22Rv1 (cell line): ENCODE measurements at regions not wholly inside any gene's neighbourhood (a gene's known extent, or its start where the extent isn't known, plus 50 kb on each side); places are given as distances from the start of the nearest gene placed in this dataset.

ENCODE experiments used
- CTCF ChIP-seq: fragments of 450-650 bp; IDR thresholded peaks from 2 replicates; pipeline ENCODE4 v1.5.1; 2017; ENCODE audit warnings: mild to moderate bottlenecking
- ZFX ChIP-seq: fragments of 450-650 bp; IDR thresholded peaks from 2 replicates; pipeline ENCODE4 v1.6.1; 2017; ENCODE audit warnings: antibody characterized with exemption, borderline replicate concordance

GRCh38 chr7:153941061-153941460, 111.1 kb upstream of the DPP6 start:
- TF ChIP-seq CTCF (no peak), ZFX (no peak)
